ENCODE measurements at regions not wholly inside any gene's neighbourhood (a gene's known extent, or its start where the extent isn't known, plus 50 kb on each side); places are given as distances from the start of the nearest gene placed in this dataset.

DNA sequence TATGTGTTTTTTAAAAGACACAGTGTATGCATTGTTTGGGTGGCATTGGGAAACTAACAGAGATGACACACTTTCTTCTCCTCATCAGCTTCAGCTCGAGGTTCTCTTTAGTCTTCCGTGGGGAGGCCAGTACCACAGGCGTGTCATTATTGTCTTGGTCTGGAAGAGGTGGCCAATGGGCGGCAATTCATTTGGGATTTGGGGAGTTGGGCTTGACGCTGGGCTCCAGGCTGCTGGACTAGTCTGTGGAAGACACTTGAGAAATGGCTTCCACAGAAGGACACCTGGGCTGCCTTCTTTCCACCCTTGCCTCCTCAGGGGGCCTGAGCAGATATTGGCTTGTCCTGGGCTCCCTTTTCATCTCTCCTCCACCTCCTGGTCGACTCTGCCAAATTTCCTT, 192.2 kb downstream of the SH2D4B start:
- Histone ChIP-seq H3K27ac (replicated peaks) (no peak overlapping the region), H3K4me3 (replicated peaks; ENCODE audit: insufficient read depth, low read length) (no peak overlapping the region), H3K27me3 (ENCODE audit: insufficient read depth, poor library complexity, severe bottlenecking) (peaks cover 2% of the 10 kb centered on the region)
- TF ChIP-seq, protein P1, sequence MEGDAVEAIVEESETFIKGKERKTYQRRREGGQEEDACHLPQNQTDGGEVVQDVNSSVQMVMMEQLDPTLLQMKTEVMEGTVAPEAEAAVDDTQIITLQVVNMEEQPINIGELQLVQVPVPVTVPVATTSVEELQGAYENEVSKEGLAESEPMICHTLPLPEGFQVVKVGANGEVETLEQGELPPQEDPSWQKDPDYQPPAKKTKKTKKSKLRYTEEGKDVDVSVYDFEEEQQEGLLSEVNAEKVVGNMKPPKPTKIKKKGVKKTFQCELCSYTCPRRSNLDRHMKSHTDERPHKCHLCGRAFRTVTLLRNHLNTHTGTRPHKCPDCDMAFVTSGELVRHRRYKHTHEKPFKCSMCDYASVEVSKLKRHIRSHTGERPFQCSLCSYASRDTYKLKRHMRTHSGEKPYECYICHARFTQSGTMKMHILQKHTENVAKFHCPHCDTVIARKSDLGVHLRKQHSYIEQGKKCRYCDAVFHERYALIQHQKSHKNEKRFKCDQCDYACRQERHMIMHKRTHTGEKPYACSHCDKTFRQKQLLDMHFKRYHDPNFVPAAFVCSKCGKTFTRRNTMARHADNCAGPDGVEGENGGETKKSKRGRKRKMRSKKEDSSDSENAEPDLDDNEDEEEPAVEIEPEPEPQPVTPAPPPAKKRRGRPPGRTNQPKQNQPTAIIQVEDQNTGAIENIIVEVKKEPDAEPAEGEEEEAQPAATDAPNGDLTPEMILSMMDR (IDR thresholded peaks at IDR 0.05; ENCODE audit: insufficient read depth, low read length): no peak
- TF ChIP-seq, protein P2, sequence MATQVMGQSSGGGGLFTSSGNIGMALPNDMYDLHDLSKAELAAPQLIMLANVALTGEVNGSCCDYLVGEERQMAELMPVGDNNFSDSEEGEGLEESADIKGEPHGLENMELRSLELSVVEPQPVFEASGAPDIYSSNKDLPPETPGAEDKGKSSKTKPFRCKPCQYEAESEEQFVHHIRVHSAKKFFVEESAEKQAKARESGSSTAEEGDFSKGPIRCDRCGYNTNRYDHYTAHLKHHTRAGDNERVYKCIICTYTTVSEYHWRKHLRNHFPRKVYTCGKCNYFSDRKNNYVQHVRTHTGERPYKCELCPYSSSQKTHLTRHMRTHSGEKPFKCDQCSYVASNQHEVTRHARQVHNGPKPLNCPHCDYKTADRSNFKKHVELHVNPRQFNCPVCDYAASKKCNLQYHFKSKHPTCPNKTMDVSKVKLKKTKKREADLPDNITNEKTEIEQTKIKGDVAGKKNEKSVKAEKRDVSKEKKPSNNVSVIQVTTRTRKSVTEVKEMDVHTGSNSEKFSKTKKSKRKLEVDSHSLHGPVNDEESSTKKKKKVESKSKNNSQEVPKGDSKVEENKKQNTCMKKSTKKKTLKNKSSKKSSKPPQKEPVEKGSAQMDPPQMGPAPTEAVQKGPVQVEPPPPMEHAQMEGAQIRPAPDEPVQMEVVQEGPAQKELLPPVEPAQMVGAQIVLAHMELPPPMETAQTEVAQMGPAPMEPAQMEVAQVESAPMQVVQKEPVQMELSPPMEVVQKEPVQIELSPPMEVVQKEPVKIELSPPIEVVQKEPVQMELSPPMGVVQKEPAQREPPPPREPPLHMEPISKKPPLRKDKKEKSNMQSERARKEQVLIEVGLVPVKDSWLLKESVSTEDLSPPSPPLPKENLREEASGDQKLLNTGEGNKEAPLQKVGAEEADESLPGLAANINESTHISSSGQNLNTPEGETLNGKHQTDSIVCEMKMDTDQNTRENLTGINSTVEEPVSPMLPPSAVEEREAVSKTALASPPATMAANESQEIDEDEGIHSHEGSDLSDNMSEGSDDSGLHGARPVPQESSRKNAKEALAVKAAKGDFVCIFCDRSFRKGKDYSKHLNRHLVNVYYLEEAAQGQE (IDR thresholded peaks at IDR 0.05; ENCODE audit: insufficient replicate concordance, low read depth): no peak
- TF ChIP-seq POLR2AphosphoS5 (IDR thresholded peaks at IDR 0.05; ENCODE audit: low read depth) (no peak), GABPA (IDR thresholded peaks at IDR 0.05; ENCODE audit: low read depth) (no peak), SPI1 (IDR thresholded peaks at IDR 0.05; ENCODE audit: borderline replicate concordance, low read depth) (no peak)
- DNase-seq (ENCODE audit: low read depth in 1 of 2, low spot score in 1 of 2): no peak

- DNase-seq (ENCODE audit: low read depth in 1 of 2, low spot score in 1 of 2): no peak
- Histone ChIP-seq H3K4me3 (replicated peaks; ENCODE audit: insufficient read depth, low read length) (no peak overlapping the region), H3K27ac (replicated peaks) (no peak overlapping the region), H3K27me3 (ENCODE audit: insufficient read depth, poor library complexity, severe bottlenecking) (peaks cover 2% of the 10 kb centered on the region)
- TF ChIP-seq POLR2AphosphoS5 (IDR thresholded peaks at IDR 0.05; ENCODE audit: low read depth) (no peak), SPI1 (IDR thresholded peaks at IDR 0.05; ENCODE audit: borderline replicate concordance, low read depth) (no peak), GABPA (IDR thresholded peaks at IDR 0.05; ENCODE audit: low read depth) (no peak)
- TF ChIP-seq, protein P2 (IDR thresholded peaks at IDR 0.05; ENCODE audit: insufficient replicate concordance, low read depth): no peak
- TF ChIP-seq, protein P1 (IDR thresholded peaks at IDR 0.05; ENCODE audit: insufficient read depth, low read length): no peak
Measured at GRCh38 chr10:80730522-80730921, 192.8 kb downstream of the SH2D4B start.

- no peak overlapping the region for H3K27ac ChIP-seq (replicated peaks)
- TF ChIP-seq GABPA (IDR thresholded peaks at IDR 0.05; ENCODE audit: low read depth) (no peak), POLR2AphosphoS5 (IDR thresholded peaks at IDR 0.05; ENCODE audit: low read depth) (no peak), SPI1 (IDR thresholded peaks at IDR 0.05; ENCODE audit: borderline replicate concordance, low read depth) (no peak)
- TF ChIP-seq, protein P1 (IDR thresholded peaks at IDR 0.05; ENCODE audit: insufficient read depth, low read length): no peak
- TF ChIP-seq, protein P2 (IDR thresholded peaks at IDR 0.05; ENCODE audit: insufficient replicate concordance, low read depth): no peak
- H3K4me3 ChIP-seq (replicated peaks; ENCODE audit: insufficient read depth, low read length): no peak overlapping the region
- DNase-seq (ENCODE audit: low read depth in 1 of 2, low spot score in 1 of 2): no peak
- H3K27me3 ChIP-seq (ENCODE audit: insufficient read depth, poor library complexity, severe bottlenecking): peaks cover 2% of the 10 kb centered on the region
Measured at GRCh38 chr10:80734589-80734988, 196.9 kb downstream of the SH2D4B start.

All from HL-60 (cell line).